ENCODE measurements at regions not wholly inside any gene's neighbourhood (a gene's known extent, or its start where the extent isn't known, plus 50 kb on each side); places are given as distances from the start of the nearest gene placed in this dataset.

DNA sequence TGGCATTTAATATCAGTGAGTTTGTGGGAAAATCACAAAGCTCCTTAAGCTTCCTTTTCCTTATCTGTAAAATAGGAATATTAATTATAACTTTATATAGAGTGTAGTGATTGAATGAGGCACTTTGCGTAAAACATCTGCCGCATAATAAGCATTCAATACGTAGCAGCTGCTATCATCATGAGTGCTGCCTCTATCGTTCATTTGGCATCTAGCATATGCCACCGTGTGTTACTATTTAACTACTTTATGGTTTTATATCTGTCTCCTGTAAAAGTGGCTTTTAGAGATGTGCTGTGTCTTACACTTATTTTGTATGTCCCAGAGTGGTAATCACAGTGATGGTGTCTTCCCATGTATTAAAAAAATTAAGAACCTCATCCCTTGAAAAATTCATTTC lies 729.6 kb downstream of the SORCS3 start:
- no peak for DNase-seq (ENCODE audit: low spot score)

DNA sequence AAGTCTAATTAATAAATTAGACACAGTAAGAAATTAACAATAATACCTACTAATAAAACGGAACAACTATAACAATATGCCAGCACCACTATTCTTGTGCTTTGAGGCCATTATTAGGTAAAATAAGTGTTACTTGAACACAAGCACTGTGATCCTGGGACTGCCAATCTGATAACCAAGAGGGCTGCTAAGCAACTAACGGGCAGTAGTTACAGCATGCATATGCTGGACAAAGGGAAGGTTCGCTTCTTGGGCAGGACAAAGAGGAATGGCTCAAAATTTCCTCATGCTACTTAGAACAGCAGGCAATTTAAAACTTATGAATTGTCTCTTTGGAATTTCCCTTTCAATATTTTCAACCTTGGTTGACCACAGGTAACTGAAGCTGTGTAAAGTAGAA lies 718.6 kb downstream of the SORCS3 start:
- no peak for DNase-seq (ENCODE audit: low spot score)

DNA sequence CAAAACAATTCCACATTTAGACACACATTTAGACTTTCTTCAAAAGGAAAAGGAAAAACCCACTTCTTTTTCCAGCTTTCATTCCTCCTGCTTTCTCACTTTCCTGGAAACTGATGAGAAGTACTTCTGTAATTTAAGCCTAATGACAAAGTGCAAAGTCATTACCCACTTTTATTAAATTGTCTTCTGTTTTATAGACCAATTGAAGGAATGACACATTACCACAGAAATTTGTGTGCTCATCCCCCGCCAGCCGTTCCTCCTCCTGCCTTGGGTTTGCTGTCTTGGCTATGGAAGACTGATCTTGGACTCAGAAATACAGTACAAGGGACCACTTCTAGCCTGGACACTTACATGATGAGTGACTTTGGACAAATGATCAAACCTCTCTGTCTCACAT lies 717.8 kb downstream of the SORCS3 start:
- DNase-seq (ENCODE audit: low spot score), result no peak

DNA sequence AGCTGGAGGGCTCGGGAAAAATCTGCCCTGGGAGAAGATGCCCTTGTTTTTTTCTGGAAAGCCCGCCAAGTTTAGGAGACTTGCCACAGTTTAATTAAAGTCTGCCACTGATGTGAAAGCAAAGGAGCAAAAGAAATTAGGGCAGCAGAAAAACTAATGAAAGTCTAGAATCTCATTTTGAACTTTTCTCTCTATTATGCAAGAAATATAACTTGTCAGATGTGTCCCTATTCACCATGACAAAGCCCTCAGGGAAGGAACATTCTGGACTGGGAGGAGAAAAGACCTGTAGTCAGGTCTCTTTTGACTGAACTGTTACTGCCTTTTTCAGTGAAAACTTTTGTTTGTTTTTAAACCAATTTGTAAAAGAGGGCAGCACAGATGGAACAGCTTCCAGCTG lies 715.5 kb downstream of the SORCS3 start:
- DNase-seq (ENCODE audit: low spot score), result no peak

DNA sequence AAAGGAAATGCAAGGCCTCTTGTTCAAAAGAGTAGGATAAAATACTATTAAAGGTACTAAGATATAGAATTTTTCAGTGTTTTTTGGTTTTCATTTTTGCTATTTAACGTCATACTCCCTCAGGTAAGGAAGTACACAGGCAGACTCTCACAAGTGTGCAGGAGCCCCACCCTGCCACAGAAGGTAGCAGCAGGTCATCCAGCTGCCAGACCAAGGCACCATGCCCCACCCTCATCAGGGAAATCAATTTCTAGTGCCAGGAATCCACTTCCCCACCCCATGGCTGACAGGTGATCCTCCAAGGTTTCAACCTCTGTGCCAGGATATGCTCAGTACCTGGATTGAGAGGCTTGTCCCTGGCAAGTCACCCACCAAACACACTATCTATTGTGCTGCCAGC lies 712.9 kb downstream of the SORCS3 start:
- DNase-seq (ENCODE audit: low spot score), result no peak

DNA sequence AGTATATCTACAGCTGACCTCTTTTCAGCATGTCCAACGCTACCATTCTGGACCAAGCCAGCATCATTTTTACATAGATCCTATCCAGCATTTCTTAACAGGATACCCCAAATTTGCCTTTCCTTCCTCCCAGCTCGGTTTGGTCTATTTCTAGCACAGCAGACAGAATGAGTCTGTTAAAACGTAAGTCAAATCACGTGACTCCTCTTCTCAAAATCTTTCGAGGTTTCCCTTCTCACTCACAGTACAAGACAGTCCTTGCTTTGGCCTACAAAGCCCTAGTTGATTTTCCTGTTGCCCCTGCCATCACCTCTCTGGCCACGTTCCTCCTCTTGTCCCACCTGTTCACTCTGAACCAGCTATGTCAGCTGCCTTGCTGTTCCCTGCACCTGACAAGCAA lies 711.7 kb downstream of the SORCS3 start:
- no peak for DNase-seq (ENCODE audit: low spot score)

DNA sequence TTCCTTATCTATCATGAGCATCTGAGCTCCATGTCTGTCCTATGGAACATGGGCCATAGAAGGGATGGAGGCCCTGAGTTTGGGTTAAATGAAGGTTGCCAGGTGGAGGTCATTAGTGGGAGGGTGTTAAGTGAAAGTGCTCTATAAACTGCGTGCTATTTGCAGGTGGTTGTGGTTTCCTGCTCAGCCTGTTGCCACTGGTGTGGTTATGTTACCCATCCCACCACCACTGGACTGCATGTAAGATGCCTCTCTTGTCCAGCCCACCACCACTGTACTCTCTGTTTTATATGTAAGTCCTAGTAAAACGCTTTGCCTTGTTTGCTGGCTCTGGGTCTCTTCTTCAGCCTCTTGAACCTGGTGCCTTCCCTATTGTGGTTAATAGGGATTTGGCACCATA lies 711.2 kb downstream of the SORCS3 start:
- DNase-seq (ENCODE audit: low spot score), result no peak

DNA sequence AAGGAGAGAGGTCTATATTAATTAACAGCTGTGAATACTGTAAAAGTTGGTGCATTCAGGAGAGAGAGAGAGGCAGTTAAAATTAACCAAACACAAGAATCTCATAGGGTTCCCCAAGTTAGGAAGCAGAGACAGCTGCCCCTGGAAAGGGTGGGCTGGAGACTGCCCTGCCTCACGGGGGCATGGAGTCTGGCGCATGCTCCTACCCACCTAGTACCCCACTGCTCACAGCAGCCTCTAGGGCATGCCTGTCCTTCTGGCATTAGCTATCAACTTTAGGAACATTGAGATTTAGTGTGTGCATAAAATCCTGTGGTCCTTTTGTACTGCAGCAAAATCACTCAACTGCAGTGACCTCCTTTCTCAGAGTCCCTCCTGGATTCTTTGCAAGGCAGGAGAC lies 710.1 kb downstream of the SORCS3 start:
- no peak for DNase-seq (ENCODE audit: low spot score)

DNA sequence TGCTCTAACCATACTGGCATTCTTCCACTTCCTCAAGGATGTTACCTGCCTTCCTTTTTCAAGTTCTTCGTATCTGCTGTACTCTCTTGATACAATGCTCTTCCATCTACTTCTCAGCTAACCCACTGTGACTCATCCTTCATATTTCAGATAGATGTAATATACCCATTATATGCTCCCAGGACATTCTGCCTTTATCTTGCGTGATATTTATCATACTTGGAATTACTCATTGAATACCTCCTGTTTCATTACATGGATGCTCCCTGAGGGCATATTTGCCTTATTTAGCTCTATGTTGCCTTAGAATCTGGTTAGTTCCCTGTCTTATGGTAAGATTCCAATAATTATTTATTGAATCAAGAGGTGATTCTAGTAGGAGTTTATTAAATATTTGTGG lies 706.4 kb downstream of the SORCS3 start:
- DNase-seq (ENCODE audit: low spot score), result no peak

DNA sequence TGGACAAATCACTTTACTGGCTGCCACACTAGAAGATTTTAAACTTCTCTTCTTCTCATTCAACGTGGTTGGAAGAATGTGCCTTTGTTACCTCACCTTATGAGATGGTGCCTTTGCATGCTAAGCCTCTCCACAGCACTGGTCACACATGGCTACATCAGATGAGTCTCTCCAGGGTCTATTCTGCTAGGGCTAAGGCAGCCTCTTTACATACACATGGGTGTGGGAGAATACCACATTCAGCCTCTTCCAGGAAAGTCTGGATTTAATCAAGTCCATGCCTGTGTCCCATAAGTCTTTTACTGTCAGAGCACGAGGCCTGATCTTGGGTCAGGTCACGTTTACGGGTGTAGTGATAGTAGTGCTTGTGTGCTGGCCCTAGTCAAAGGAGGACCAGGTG lies 701.5 kb downstream of the SORCS3 start:
- no peak for DNase-seq (ENCODE audit: low spot score)

DNA sequence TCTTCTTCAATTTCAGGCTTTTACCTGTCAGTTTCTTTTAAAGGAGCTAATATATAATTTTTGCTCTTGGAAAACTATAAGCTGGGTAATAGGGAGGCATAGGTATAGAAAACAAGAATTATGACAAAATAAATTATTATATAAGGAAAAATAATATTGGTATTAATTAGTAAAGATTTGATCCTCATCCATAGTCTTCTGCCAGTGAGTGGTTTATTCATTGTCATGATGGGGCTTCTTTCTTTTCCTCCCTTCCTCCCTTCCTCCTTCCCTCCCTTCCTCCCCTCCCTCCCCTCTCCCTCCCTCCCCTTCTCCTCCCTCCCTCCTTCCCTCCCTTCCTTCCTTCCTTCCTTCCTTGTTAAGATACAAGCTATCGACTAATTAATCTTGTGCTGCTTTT lies 698.6 kb downstream of the SORCS3 start:
- no peak for DNase-seq (ENCODE audit: low spot score)

DNA sequence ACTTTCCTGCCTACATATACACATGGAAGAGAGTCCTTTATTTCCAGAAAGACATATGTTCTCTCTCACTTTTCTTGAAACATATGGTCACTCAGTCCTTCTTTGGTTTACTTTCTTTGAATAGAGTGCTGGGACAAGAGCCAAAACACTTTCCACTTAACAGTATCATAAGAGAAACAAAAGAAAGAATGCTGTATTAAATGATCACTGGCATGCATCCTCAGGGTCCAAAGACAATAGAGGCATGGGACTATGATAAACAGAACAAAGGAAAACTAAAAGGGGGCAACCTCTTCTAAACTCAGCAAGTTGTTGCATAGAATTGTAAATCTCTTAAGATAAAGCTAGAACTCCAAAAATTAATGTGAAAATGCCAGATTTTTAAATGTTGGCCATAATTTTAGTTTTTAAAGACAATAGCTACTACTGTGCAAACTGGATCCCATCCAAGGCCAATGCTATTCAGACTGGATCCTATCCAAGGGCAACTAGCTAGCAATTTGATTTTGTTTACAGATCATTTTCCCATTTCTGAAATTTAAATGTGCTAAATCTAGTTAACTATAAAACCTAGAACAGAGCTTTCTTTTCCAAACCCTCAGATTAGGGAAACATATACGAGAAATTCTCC lies 687.5 kb downstream of the SORCS3 start:
- DNase-seq (ENCODE audit: low spot score), result no peak
